ENCODE measurements at regions not wholly inside any gene's neighbourhood (a gene's known extent, or its start where the extent isn't known, plus 50 kb on each side); places are given as distances from the start of the nearest gene placed in this dataset.

GRCh38 chr15:27635916-27636315 lies 463.2 kb downstream of the OCA2 start (continued):
- TF ChIP-seq, protein P1, sequence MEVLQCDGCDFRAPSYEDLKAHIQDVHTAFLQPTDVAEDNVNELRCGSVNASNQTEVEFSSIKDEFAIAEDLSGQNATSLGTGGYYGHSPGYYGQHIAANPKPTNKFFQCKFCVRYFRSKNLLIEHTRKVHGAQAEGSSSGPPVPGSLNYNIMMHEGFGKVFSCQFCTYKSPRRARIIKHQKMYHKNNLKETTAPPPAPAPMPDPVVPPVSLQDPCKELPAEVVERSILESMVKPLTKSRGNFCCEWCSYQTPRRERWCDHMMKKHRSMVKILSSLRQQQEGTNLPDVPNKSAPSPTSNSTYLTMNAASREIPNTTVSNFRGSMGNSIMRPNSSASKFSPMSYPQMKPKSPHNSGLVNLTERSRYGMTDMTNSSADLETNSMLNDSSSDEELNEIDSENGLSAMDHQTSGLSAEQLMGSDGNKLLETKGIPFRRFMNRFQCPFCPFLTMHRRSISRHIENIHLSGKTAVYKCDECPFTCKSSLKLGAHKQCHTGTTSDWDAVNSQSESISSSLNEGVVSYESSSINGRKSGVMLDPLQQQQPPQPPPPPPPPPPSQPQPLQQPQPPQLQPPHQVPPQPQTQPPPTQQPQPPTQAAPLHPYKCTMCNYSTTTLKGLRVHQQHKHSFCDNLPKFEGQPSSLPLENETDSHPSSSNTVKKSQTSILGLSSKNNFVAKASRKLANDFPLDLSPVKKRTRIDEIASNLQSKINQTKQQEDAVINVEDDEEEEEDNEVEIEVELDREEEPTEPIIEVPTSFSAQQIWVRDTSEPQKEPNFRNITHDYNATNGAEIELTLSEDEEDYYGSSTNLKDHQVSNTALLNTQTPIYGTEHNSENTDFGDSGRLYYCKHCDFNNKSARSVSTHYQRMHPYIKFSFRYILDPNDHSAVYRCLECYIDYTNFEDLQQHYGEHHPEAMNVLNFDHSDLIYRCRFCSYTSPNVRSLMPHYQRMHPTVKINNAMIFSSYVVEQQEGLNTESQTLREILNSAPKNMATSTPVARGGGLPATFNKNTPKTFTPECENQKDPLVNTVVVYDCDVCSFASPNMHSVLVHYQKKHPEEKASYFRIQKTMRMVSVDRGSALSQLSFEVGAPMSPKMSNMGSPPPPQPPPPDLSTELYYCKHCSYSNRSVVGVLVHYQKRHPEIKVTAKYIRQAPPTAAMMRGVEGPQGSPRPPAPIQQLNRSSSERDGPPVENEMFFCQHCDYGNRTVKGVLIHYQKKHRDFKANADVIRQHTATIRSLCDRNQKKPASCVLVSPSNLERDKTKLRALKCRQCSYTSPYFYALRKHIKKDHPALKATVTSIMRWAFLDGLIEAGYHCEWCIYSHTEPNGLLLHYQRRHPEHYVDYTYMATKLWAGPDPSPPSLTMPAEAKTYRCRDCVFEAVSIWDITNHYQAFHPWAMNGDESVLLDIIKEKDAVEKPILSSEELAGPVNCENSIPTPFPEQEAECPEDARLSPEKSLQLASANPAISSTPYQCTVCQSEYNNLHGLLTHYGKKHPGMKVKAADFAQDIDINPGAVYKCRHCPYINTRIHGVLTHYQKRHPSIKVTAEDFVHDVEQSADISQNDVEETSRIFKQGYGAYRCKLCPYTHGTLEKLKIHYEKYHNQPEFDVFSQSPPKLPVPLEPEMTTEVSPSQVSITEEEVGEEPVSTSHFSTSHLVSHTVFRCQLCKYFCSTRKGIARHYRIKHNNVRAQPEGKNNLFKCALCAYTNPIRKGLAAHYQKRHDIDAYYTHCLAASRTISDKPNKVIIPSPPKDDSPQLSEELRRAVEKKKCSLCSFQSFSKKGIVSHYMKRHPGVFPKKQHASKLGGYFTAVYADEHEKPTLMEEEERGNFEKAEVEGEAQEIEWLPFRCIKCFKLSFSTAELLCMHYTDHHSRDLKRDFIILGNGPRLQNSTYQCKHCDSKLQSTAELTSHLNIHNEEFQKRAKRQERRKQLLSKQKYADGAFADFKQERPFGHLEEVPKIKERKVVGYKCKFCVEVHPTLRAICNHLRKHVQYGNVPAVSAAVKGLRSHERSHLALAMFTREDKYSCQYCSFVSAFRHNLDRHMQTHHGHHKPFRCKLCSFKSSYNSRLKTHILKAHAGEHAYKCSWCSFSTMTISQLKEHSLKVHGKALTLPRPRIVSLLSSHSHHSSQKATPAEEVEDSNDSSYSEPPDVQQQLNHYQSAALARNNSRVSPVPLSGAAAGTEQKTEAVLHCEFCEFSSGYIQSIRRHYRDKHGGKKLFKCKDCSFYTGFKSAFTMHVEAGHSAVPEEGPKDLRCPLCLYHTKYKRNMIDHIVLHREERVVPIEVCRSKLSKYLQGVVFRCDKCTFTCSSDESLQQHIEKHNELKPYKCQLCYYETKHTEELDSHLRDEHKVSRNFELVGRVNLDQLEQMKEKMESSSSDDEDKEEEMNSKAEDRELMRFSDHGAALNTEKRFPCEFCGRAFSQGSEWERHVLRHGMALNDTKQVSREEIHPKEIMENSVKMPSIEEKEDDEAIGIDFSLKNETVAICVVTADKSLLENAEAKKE (CRISPR knock-in tag; IDR thresholded peaks at IDR 0.05), result no peak
- TF ChIP-seq ETS1 (IDR thresholded peaks at IDR 0.05), result no peak

DNA sequence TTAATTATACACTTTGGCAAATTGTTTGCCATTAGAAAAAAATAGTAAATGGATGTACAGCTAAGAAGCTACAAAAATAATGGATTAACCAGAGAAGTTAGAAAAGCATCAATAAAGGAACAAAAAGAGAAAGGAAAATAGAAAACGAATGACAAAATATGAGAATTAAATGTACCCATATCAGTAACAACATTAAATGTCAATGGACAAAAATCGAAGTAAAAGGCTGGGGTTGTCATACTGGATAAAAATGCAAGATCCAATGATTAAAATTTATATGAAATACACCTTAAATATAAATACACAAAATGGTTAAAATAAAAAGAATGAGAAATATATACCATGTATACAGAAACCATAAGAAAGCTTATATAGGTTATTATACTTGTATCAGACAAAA lies 470.6 kb downstream of the OCA2 start:
- no peak overlapping the region for H3K4me2 ChIP-seq
- H3K9me2 ChIP-seq (ENCODE audit: insufficient read depth), result no peaks in the 10 kb centered on the region
- H3K27ac ChIP-seq (ENCODE audit: low read depth), result no peak overlapping the region
- DNase-seq (ENCODE audit: low spot score) (no peak), ATAC-seq (no peak)
- no peaks in the 10 kb centered on the region for H3K27me3 ChIP-seq (ENCODE audit: insufficient read depth)
- TF ChIP-seq EZH2 (IDR thresholded peaks at IDR 0.05; ENCODE audit: low read depth, unreplicated experiment) (no peak), NANOG (IDR thresholded peaks at IDR 0.05; ENCODE audit: borderline replicate concordance) (no peak), POLR2AphosphoS5 (IDR thresholded peaks at IDR 0.05; ENCODE audit: low read depth) (no peak), CTCF (conservative IDR thresholded peaks at IDR 0.05; ENCODE audit: low read depth in 2 of 2) (no peak), ETS1 (IDR thresholded peaks at IDR 0.05) (no peak), JUNB (IDR thresholded peaks at IDR 0.05; ENCODE audit: unreplicated experiment) (no peak), REST (IDR thresholded peaks at IDR 0.05; ENCODE audit: unreplicated experiment) (no peak)
- Mint-ChIP-seq H3K27me3 (ENCODE audit: insufficient read depth, low read depth, poor library complexity) (peaks cover 2% of the 10 kb centered on the region), H3K36me3 (ENCODE audit: low read depth) (peaks cover 22% of the 10 kb centered on the region), H3K9me3 (peaks cover 32% of the 10 kb centered on the region), H3K4me3 (no peak overlapping the region), H3K4me1 (peaks cover 8% of the 10 kb centered on the region; the same call in 2 of the 3 replicates), H3K27ac (no peak overlapping the region)
- no peaks in the 10 kb centered on the region for H3K79me2 ChIP-seq (replicated peaks; ENCODE audit: insufficient read depth)
- no peak overlapping the region for H3K4me3 ChIP-seq
- H4K20me1 ChIP-seq (replicated peaks; ENCODE audit: insufficient read depth), result no peaks in the 10 kb centered on the region
- H3K4me1 ChIP-seq (ENCODE audit: insufficient read depth), result peaks cover 2% of the 10 kb centered on the region; the same call in 1 of the 2 replicates
- H3K36me3 ChIP-seq (ENCODE audit: insufficient read depth), result no peaks in the 10 kb centered on the region; the same call in 1 of the 2 replicates
- H3F3A ChIP-seq (replicated peaks; ENCODE audit: low read depth), result no peaks in the 10 kb centered on the region
- no peak overlapping the region for H2AFZ ChIP-seq
